ENCODE measurements at regions not wholly inside any gene's neighbourhood (a gene's known extent, or its start where the extent isn't known, plus 50 kb on each side); places are given as distances from the start of the nearest gene placed in this dataset.

DNA sequence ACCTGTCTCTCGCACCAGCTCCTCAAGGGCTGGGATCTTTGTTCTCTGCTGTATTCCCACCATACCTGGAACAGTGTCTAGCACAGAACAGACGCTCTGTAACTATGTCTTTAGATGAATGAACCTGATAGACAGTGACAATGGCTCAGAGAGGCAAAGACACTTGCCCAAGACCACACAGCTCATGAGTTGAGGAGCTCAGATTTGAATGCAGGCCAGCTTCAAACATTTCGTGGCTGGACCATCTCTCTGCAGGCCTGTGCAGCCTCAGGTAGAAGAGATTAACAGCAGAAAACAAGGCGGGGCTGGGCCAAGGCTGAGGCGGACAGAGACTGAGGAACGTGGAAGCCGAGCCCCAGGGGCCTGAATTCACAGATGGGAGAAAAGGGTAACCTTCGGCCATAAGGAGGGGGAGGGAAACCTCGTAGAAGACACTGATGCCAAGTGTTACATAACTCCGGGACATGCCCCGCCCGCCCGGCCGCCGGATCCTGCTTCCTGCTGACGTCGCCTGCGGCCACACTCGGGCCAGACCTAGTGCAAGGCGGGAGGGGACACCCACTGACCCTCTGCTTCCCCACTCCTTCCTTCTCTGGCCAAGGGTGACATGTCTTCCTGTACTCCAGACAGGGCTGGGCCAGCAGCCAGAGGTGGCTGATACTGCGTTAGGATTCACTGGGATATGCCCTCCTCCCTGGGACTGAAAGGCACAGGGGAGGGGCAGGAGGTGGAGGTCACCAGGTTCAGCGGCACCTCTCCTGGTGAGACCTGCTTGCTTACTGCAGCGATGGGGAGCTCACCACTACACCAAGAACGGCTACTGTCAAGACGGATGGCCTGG, 86.8 kb downstream of the RFLNA start:
- TF ChIP-seq CTCF (IDR thresholded peaks at IDR 0.05): no peak
- TF ChIP-seq POLR2A (IDR thresholded peaks at IDR 0.05): no peak
- peak; percentile 73 to 89 (median 84) for TF ChIP-seq POLR2AphosphoS5 (IDR thresholded peaks at IDR 0.05)
- peak in 3 of 4 donors; percentile 74 to 89 (median 86) for TF ChIP-seq EP300 (IDR thresholded peaks at IDR 0.05)
